GM23338 (cell line): ENCODE measurements at regions not wholly inside any gene's neighbourhood (a gene's known extent, or its start where the extent isn't known, plus 50 kb on each side); places are given as distances from the start of the nearest gene placed in this dataset.

Experiments
- CREB1 ChIP-seq: fragments of 250-450 bp; sonication (Bioruptor Pico); IDR thresholded peaks from 2 replicates; pipeline ENCODE4 v1.5.0; 2020; ENCODE audit warnings: low read depth, mild to moderate bottlenecking, moderate library complexity
- JUNB ChIP-seq: IDR thresholded peaks from one replicate; pipeline ENCODE4 v1.6.1; 2016; ENCODE audit warnings: antibody characterized with exemption; ENCODE audit not compliant: unreplicated experiment
- POLR2AphosphoS5 ChIP-seq: IDR thresholded peaks from 2 replicates; pipeline ENCODE4 v1.6.1; 2016; ENCODE audit warnings: antibody characterized with exemption, low read depth
- TF ChIP-seq, protein P1 (sequence below), 2 experiments: fragments of 200-600 bp in 1 of 2; sonication (generic) in 1 of 2; conservative IDR thresholded peaks; 2 replicates each; pipeline versions ENCODE4 v1.5.1 to v1.6.1; 2016 to 2017; ENCODE audit warnings: antibody characterized with exemption in 2 of 2, low read depth in 2 of 2, mild to moderate bottlenecking in 2 of 2, moderate library complexity in 1 of 2

GRCh38 chr4:111480510-111480909 lies 664.7 kb upstream of the FAM241A start:
- TF ChIP-seq, protein P1, sequence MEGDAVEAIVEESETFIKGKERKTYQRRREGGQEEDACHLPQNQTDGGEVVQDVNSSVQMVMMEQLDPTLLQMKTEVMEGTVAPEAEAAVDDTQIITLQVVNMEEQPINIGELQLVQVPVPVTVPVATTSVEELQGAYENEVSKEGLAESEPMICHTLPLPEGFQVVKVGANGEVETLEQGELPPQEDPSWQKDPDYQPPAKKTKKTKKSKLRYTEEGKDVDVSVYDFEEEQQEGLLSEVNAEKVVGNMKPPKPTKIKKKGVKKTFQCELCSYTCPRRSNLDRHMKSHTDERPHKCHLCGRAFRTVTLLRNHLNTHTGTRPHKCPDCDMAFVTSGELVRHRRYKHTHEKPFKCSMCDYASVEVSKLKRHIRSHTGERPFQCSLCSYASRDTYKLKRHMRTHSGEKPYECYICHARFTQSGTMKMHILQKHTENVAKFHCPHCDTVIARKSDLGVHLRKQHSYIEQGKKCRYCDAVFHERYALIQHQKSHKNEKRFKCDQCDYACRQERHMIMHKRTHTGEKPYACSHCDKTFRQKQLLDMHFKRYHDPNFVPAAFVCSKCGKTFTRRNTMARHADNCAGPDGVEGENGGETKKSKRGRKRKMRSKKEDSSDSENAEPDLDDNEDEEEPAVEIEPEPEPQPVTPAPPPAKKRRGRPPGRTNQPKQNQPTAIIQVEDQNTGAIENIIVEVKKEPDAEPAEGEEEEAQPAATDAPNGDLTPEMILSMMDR (conservative IDR thresholded peaks at IDR 0.05; ENCODE audit: low read depth in 2 of 2) = no peak
- TF ChIP-seq POLR2AphosphoS5 = no peak
- TF ChIP-seq CREB1 (CRISPR knock-in tag) = no peak
- TF ChIP-seq JUNB = no peak
